PFSK-1 (cell line): ENCODE measurements at regions not wholly inside any gene's neighbourhood (a gene's known extent, or its start where the extent isn't known, plus 50 kb on each side); places are given as distances from the start of the nearest gene placed in this dataset.

Experiments used
- FOXP2 ChIP-seq: optimal IDR thresholded peaks from 2 replicates; pipeline ENCODE3; 2011; ENCODE audit warnings: borderline replicate concordance, control low read depth, inconsistent platforms; ENCODE audit not compliant: insufficient read depth; ENCODE audit errors: extremely low read length, extremely low read depth
- POLR2AphosphoS5 ChIP-seq: IDR thresholded peaks from 2 replicates; pipeline ENCODE4 v1.6.1; 2012; ENCODE audit warnings: low read depth, mild to moderate bottlenecking, control low read depth, low read length, moderate library complexity
- REST ChIP-seq, 2 experiments: IDR thresholded peaks; 2 replicates each; pipeline versions ENCODE4 v1.6.1 to v1.8.0; 2011 to 2012; ENCODE audit warnings: low read depth in 2 of 2, low read length in 2 of 2, control low read depth in 1 of 2, inconsistent platforms in 1 of 2, mild to moderate bottlenecking in 1 of 2, moderate library complexity in 1 of 2; ENCODE audit not compliant: insufficient read depth in 1 of 2

- TF ChIP-seq FOXP2 (no peak), POLR2AphosphoS5 (no peak), REST (IDR thresholded peaks at IDR 0.05; ENCODE audit: insufficient read depth in 1 of 2, low read depth in 2 of 2, low read length in 2 of 2) (no peak)
These were observed 438.0 kb downstream of the KCNA4 start for GRCh38 chr11:29578806-29579205.
